ENCODE measurements at regions not wholly inside any gene's neighbourhood (a gene's known extent, or its start where the extent isn't known, plus 50 kb on each side); places are given as distances from the start of the nearest gene placed in this dataset.

- no peaks in the 10 kb centered on the region for H3K36me3 ChIP-seq (ENCODE audit: control insufficient read depth in 1 of 2, insufficient read depth in 2 of 2, low read length in 2 of 2)
- H3K27me3 ChIP-seq (ENCODE audit: low read depth, low read length), result no peaks in the 10 kb centered on the region
- no peaks in the 10 kb centered on the region for H3K9me3 ChIP-seq (ENCODE audit: control insufficient read depth in 1 of 2, low read length in 2 of 2)
- no peak overlapping the region for H3K4me3 ChIP-seq (ENCODE audit: low read depth in 1 of 2, low read length in 2 of 2)
- peaks cover 0 to 5% of the 10 kb centered on the region in 2 donors for H3K4me1 ChIP-seq (ENCODE audit: control insufficient read depth in 1 of 2, insufficient read depth in 2 of 2, low read length in 2 of 2)
- H3K27ac ChIP-seq (ENCODE audit: low read length), result no peak overlapping the region
Observed at GRCh38 chr2:216808805-216809425, 50.9 kb downstream of the TNP1 start.

- Histone ChIP-seq H3K4me1 (ENCODE audit: control insufficient read depth in 1 of 2, insufficient read depth in 2 of 2, low read length in 2 of 2) (peaks cover 0 to 10% of the 10 kb centered on the region in 2 donors), H3K27ac (ENCODE audit: low read length) (no peak overlapping the region), H3K36me3 (ENCODE audit: control insufficient read depth in 1 of 2, insufficient read depth in 2 of 2, low read length in 2 of 2) (no peaks in the 10 kb centered on the region), H3K4me3 (ENCODE audit: low read depth in 1 of 2, low read length in 2 of 2) (no peak overlapping the region), H3K9me3 (ENCODE audit: control insufficient read depth in 1 of 2, low read length in 2 of 2) (no peaks in the 10 kb centered on the region), H3K27me3 (ENCODE audit: low read depth, low read length) (no peaks in the 10 kb centered on the region)
Observed at GRCh38 chr2:216807857-216808272, 52.0 kb downstream of the TNP1 start.

GRCh38 chr2:216804357-216805350 is 55.2 kb downstream of the TNP1 start:
- no peak overlapping the region for H3K27ac ChIP-seq (ENCODE audit: low read length)
- no peaks in the 10 kb centered on the region for H3K36me3 ChIP-seq (ENCODE audit: control insufficient read depth in 1 of 2, insufficient read depth in 2 of 2, low read length in 2 of 2)
- no peak overlapping the region for H3K4me3 ChIP-seq (ENCODE audit: low read depth in 1 of 2, low read length in 2 of 2)
- H3K27me3 ChIP-seq (ENCODE audit: low read depth, low read length), result no peaks in the 10 kb centered on the region
- peaks cover 0 to 21% of the 10 kb centered on the region in 2 donors for H3K4me1 ChIP-seq (ENCODE audit: control insufficient read depth in 1 of 2, insufficient read depth in 2 of 2, low read length in 2 of 2)
- no peaks in the 10 kb centered on the region for H3K9me3 ChIP-seq (ENCODE audit: control insufficient read depth in 1 of 2, low read length in 2 of 2)

- H3K4me1 ChIP-seq (ENCODE audit: control insufficient read depth in 1 of 2, insufficient read depth in 2 of 2, low read length in 2 of 2), result peaks cover 0 to 21% of the 10 kb centered on the region in 2 donors
- no peaks in the 10 kb centered on the region for H3K36me3 ChIP-seq (ENCODE audit: control insufficient read depth in 1 of 2, insufficient read depth in 2 of 2, low read length in 2 of 2)
- no peak overlapping the region for H3K27ac ChIP-seq (ENCODE audit: low read length)
Observed at GRCh38 chr2:216803791-216804190, 56.1 kb downstream of the TNP1 start.

GRCh38 chr2:216802516-216803215 is 57.2 kb downstream of the TNP1 start:
- H3K4me1 ChIP-seq (ENCODE audit: control insufficient read depth in 1 of 2, insufficient read depth in 2 of 2, low read length in 2 of 2), result peaks cover 0 to 17% of the 10 kb centered on the region in 2 donors
- H3K27me3 ChIP-seq (ENCODE audit: low read depth, low read length), result no peaks in the 10 kb centered on the region
- no peaks in the 10 kb centered on the region for H3K36me3 ChIP-seq (ENCODE audit: control insufficient read depth in 1 of 2, insufficient read depth in 2 of 2, low read length in 2 of 2)
- H3K9me3 ChIP-seq (ENCODE audit: control insufficient read depth in 1 of 2, low read length in 2 of 2), result no peaks in the 10 kb centered on the region
- no peak overlapping the region for H3K27ac ChIP-seq (ENCODE audit: low read length)
- H3K4me3 ChIP-seq (ENCODE audit: low read depth in 1 of 2, low read length in 2 of 2), result no peak overlapping the region

More at GRCh38 chr2:216803791-216804190, 56.1 kb downstream of the TNP1 start:
- Histone ChIP-seq H3K27me3 (ENCODE audit: low read depth, low read length) (no peaks in the 10 kb centered on the region), H3K4me3 (ENCODE audit: low read depth in 1 of 2, low read length in 2 of 2) (no peak overlapping the region), H3K9me3 (ENCODE audit: control insufficient read depth in 1 of 2, low read length in 2 of 2) (no peaks in the 10 kb centered on the region)

- H3K4me1 ChIP-seq (ENCODE audit: control insufficient read depth in 1 of 2, insufficient read depth in 2 of 2, low read length in 2 of 2), result peaks cover 0 to 16% of the 10 kb centered on the region in 2 donors
- H3K9me3 ChIP-seq (ENCODE audit: control insufficient read depth in 1 of 2, low read length in 2 of 2), result no peaks in the 10 kb centered on the region
- no peak overlapping the region for H3K4me3 ChIP-seq (ENCODE audit: low read depth in 1 of 2, low read length in 2 of 2)
- H3K36me3 ChIP-seq (ENCODE audit: control insufficient read depth in 1 of 2, insufficient read depth in 2 of 2, low read length in 2 of 2), result no peaks in the 10 kb centered on the region
- H3K27ac ChIP-seq (ENCODE audit: low read length), result no peak overlapping the region
- H3K27me3 ChIP-seq (ENCODE audit: low read depth, low read length), result no peaks in the 10 kb centered on the region
Observed at GRCh38 chr2:216800836-216801235, 59.0 kb downstream of the TNP1 start.

GRCh38 chr2:216799873-216800431 is 59.9 kb downstream of the TNP1 start:
- Histone ChIP-seq H3K27me3 (ENCODE audit: low read depth, low read length) (no peaks in the 10 kb centered on the region), H3K27ac (ENCODE audit: low read length) (no peak overlapping the region), H3K4me3 (ENCODE audit: low read depth in 1 of 2, low read length in 2 of 2) (no peak overlapping the region), H3K4me1 (ENCODE audit: control insufficient read depth in 1 of 2, insufficient read depth in 2 of 2, low read length in 2 of 2) (peaks cover 0 to 16% of the 10 kb centered on the region in 2 donors), H3K36me3 (ENCODE audit: control insufficient read depth in 1 of 2, insufficient read depth in 2 of 2, low read length in 2 of 2) (no peaks in the 10 kb centered on the region), H3K9me3 (ENCODE audit: control insufficient read depth in 1 of 2, low read length in 2 of 2) (no peaks in the 10 kb centered on the region)

GRCh38 chr2:216796115-216796840 is 63.6 kb downstream of the TNP1 start:
- no peaks in the 10 kb centered on the region for H3K9me3 ChIP-seq (ENCODE audit: control insufficient read depth in 1 of 2, low read length in 2 of 2)
- H3K4me1 ChIP-seq (ENCODE audit: control insufficient read depth in 1 of 2, insufficient read depth in 2 of 2, low read length in 2 of 2), result peaks cover 0 to 24% of the 10 kb centered on the region in 2 donors
- H3K4me3 ChIP-seq (ENCODE audit: low read depth in 1 of 2, low read length in 2 of 2), result no peak overlapping the region
- no peaks in the 10 kb centered on the region for H3K27me3 ChIP-seq (ENCODE audit: low read depth, low read length)
- H3K27ac ChIP-seq (ENCODE audit: low read length), result no peak overlapping the region
- no peaks in the 10 kb centered on the region for H3K36me3 ChIP-seq (ENCODE audit: control insufficient read depth in 1 of 2, insufficient read depth in 2 of 2, low read length in 2 of 2)

- H3K9me3 ChIP-seq (ENCODE audit: control insufficient read depth in 1 of 2, low read length in 2 of 2), result no peaks in the 10 kb centered on the region
- no peaks in the 10 kb centered on the region for H3K27me3 ChIP-seq (ENCODE audit: low read depth, low read length)
- H3K4me1 ChIP-seq (ENCODE audit: control insufficient read depth in 1 of 2, insufficient read depth in 2 of 2, low read length in 2 of 2), result peaks cover 0 to 13% of the 10 kb centered on the region in 2 donors
- no peak overlapping the region for H3K27ac ChIP-seq (ENCODE audit: low read length)
- no peaks in the 10 kb centered on the region for H3K36me3 ChIP-seq (ENCODE audit: control insufficient read depth in 1 of 2, insufficient read depth in 2 of 2, low read length in 2 of 2)
- H3K4me3 ChIP-seq (ENCODE audit: low read depth in 1 of 2, low read length in 2 of 2), result no peak overlapping the region
Observed at GRCh38 chr2:216793386-216793785, 66.5 kb downstream of the TNP1 start.

- Histone ChIP-seq H3K36me3 (ENCODE audit: control insufficient read depth in 1 of 2, insufficient read depth in 2 of 2, low read length in 2 of 2) (no peaks in the 10 kb centered on the region), H3K9me3 (ENCODE audit: control insufficient read depth in 1 of 2, low read length in 2 of 2) (no peaks in the 10 kb centered on the region), H3K27ac (ENCODE audit: low read length) (peak overlapping the region; percentile 56), H3K4me1 (ENCODE audit: control insufficient read depth in 1 of 2, insufficient read depth in 2 of 2, low read length in 2 of 2) (peaks cover 0 to 20% of the 10 kb centered on the region in 2 donors), H3K27me3 (ENCODE audit: low read depth, low read length) (no peaks in the 10 kb centered on the region), H3K4me3 (ENCODE audit: low read depth in 1 of 2, low read length in 2 of 2) (no peak overlapping the region)
Observed at GRCh38 chr2:216792222-216793021, 67.4 kb downstream of the TNP1 start.
